ENCODE measurements at regions not wholly inside any gene's neighbourhood (a gene's known extent, or its start where the extent isn't known, plus 50 kb on each side); places are given as distances from the start of the nearest gene placed in this dataset.
"Not testable (repeated sequence)": the region's sequence is repeated elsewhere in the genome, so short reads cannot be mapped to it uniquely, and the experiment has no call there.

DNA sequence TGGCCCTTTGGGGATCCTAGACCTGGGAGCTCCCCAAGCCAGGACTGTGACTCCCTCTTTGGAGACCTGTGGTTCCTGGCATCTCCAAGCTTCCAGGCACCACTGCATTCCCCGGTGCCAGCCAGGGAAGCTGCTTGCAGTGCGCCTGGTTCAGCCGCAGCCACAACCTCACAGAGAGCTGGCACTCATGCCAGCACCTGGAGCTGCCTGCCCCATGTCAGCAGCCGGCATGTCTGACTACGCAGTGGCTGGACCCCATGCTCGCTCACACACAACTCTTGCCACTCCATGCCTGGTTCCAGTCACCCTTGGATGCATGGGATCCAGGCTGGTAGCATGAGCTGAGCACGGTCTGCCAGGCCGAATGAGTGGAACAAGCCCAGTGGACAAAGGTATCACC, 426.6 kb downstream of the LRRIQ3 start:
- DNase-seq (ENCODE audit: low spot score) = no peak

DNA sequence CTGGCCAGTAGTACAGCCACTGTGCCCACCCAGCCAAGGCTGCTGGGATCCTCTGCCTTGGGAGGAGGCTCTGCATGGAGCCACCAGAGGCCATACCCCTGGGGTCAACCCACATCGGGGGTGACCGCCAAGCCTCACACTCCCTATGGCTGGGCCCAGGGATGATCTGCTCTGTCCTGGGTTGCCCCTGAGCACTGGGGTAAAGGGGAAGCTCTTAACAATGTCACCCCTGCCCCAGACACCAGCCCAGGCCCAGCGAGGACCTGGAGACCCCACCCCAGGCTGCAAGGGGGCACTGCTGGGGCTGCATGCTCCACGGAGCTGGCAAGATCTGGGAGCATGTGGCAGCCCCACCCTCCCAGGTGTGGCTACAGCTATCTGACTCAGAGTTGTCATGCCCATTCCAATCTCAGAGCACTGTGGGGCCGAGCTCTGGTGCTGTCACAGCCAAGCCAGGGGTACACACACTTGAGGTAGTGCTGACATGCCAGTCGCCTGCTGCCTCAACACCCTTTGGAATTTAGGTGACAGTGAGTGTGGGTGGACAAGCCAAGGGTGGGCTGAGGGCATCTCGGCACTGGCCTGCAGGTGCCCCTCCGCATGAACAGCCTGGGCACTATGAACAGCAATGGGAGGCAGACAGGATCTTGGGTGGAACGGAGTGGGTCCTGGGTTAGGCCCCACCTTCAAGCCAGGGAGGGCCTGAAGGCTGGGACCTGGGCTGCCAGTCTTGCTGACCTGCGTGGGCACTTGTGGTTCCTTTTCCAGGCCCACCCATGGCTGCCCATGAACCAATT, 427.7 kb downstream of the LRRIQ3 start:
- DNase-seq (ENCODE audit: low spot score) = no peak

DNA sequence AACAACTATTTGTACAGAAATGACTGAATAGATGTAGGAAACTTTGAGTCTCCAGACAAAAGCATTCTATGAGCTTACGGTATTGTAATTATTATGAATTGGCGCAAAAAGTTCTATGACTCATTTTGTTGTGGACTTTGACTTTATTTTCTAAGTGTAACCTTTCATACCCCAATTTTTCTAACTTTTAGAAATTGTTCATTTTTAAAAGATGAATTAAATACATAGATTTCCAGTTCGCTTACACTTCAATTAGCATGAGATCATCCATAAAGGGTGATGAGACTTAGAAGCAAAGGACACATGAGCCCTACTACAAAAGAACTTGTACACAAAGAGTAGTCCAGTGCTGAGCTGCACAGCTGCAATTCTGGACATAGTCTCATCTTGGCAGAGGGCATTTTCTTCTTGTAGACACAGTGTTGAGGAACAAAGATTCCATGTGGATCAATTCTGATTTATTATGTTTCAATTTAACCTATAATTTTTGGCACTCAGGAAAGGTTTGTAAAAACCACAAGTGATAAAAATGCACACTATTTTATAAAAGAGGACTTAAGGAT, 431.1 kb downstream of the LRRIQ3 start:
- DNase-seq (ENCODE audit: low spot score) = no peak

DNA sequence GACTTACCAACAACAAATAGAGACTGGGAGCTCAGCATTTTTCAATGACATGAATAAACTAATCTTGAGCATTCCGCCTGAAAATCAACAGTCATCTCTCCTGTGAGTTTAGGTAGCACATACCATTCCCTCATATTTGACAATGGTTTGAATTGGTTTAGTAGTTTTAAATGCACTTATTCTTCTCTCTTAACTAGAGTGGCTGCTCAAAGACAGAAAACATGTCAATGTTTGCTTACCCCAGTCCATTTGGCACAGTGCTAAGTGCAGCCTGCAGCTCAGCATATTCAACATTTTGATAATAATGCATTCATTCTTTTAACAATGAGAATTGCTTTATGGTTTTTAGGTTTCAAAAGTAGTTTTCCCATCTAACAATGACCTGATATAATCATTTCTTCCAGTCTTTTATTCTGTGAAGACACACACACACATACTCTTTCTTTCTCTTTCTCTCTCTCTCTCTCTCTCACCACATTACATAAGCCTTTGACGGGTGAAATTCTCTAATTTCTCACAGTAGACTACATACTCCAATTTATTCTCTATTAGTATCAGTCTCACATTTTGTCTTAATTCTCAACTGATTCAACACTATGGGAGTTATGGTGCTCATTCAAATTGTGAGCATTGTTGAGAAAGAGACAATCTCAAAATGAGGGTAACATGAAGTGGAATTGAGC, 432.3 kb downstream of the LRRIQ3 start:
- no peak for DNase-seq (ENCODE audit: low spot score)

DNA sequence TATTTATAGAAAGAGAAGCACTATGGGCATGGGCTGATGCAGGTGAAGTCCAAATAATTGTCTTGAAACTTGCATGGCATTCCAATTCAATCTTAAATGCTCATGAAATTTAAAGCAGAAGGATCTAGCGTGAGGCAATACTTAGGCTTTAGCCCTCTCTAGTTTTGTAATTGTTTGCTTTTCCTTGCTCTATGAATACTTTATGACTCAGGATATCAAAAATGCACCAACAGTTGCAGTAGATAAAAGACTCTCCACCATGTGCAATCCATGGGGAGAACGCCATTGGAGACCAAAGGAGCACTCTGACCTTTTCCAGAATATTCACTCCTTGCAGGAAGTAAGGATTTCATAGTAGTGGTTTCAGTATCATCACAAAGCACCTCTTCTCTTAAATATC, 436.4 kb downstream of the LRRIQ3 start:
- DNase-seq (ENCODE audit: low spot score) = no peak

DNA sequence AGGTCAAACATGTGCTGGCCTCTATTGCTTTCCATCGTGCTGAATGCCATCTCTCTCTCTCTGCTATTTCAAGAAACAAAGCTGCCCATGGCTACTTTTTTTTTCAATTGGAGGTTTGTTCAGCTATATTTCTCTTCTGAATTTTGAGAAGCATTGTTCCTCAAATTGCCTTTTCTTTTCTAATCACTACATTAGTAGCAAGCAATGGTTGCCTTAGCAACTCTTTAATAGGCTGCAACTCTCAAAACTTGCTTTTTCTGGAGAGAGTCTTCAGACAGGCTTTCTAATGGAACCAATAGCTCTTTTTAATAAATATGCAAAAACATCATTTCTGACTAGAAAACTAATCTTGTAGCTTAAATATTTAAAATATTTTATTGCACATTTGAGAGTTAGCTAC, 439.0 kb downstream of the LRRIQ3 start:
- no peak for DNase-seq (ENCODE audit: low spot score)

DNA sequence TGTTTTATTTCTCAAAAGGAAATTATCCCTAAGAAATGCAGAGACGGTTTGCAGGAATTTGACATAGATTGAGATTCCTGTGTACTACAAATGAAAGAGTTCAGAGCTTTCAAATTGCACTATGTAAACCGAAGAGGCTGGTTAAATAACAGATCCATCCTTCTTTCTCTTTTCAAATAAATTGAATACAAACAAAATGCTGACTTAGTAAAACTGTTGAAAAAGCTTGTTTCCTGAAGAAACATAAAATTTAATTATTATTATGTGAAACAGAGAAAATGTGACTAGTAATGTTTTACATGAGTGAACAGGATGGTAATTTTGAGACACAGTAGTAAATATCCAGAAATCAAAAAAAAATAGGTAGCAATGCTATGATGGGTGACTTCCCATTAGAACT, 441.2 kb downstream of the LRRIQ3 start:
- DNase-seq (ENCODE audit: low spot score) = no peak

DNA sequence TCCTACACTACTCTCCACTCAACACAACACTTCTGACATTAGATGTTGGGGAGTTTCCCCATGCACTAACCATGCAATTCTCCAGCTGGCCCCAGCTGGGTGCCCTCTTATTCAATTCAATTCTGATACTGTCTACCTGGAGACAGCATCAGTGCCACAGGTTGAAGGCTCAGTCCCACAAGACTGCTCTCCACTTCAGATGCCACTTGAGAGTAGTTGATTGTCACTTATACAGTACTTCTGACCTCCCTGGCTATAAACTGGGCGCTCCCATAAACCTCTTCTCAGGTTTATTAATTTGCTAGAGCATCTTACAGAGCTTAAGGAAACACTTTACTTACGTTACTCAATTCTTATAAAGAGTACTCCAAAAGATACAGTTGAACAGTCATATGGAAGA, 442.3 kb downstream of the LRRIQ3 start:
- DNase-seq (ENCODE audit: low spot score) = no peak

DNA sequence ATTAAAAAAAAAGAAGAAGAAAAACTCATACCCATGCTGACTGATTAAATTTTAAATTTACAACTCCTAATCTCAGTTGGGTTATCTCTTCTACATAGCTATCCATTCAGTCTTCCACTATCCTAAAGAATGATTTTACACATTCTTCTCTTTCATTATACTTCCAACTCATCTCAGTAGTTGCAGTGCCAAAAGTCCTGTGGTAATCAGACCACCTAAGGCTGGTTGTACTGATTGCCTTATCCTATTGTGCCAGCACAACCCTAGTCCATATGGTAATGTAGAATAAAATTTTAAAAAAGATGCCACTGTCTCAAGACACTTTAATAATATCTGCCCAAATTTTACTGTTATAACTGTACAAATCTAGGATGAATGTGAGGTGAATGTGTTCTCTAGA, 448.0 kb downstream of the LRRIQ3 start:
- no peak for DNase-seq (ENCODE audit: low spot score)

DNA sequence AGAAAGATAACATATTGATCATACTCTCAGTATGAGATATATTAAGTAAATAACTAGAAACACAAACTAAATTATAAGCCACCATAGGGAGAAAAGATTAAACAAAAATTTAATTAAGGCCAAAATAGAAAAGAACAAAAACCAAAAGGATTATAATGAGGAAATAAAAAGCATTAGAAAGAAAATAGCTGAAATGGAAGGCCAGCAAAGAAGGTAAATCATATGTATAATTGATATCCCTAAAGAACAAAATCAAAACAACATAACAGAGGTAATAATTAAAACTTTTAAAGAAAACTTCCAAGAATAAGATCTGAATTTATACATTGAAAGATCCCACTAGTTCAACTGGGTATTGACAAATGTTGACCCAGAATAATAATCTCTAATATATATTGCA, 453.0 kb downstream of the LRRIQ3 start:
- DNase-seq (ENCODE audit: low spot score) = no peak

DNA sequence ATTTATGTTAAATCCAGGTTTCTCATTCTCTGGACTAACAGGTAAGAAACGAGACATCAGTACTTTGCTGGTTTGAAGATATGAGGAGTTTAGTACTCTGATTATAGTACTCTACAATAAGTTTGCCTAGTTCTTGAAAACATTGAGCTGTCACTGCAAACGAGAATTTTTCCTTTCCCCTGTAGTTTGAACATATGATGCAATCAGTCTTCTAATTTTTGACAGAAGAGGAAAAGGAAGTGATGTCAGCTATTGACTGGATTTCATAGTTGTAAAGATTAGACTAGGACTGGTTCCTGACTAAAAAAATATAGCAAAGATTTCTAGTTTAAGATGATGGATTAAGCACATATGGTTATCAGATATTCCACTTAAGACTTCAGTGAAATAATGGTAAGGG, 461.9 kb downstream of the LRRIQ3 start:
- DNase-seq (ENCODE audit: low spot score) = no peak

DNA sequence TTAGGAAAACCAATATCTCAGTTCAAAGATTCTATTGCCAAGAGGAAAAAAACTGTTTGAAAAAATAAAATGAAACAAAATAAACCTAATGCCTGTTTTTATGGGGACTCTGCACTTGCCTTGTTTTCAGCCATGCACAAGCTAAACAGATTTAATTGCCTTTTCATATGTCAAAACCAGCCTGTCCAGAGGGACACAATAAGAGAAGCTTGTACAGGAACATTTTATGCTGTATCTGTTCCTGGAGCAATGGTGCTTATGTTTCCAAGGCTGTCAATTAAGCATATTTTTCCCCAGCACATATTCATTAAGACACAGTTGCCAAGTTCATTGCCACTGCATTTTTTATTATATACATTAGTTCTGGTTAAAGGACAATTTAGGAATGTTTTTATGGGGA, 470.9 kb downstream of the LRRIQ3 start:
- DNase-seq (ENCODE audit: low spot score) = no peak

DNA sequence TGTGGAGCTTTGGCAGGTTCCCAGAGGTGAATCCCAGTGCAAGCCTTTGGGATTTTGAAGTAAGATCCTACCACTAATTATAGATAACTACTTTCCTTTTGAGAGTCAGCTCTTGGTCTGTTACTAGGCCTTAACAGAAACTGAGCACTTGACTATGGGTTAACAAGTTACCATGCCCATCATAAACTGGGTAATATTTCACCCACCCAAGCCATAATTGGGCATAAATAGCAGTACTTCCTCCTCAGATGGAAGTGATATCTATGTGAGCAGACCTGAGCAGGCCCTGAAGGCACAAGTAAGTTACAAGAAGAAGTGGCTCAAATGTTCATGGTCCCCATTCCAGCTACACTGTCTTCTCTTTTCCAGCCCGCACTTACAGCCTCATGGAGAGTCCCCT, 475.9 kb downstream of the LRRIQ3 start:
- DNase-seq (ENCODE audit: low spot score) = no peak

DNA sequence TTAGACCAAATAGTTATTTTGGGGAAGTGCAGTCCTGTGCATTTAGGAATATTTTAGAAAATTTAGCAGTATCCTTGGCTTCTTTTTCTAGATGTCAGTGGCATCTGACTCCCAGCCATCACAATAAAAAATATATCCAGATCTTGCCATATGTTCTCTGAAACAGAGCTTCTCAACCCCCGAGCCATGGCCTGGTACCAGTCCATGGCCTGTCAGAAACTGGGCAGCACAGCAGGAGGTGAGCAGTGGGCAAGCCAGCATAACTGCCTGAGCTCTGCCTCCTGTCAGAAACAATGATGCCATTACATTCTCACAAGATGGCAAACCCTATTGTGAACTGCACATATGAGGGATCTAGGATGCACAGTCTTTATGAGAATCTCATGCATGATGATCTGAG, 480.0 kb downstream of the LRRIQ3 start:
- DNase-seq (ENCODE audit: low spot score) = no peak

DNA sequence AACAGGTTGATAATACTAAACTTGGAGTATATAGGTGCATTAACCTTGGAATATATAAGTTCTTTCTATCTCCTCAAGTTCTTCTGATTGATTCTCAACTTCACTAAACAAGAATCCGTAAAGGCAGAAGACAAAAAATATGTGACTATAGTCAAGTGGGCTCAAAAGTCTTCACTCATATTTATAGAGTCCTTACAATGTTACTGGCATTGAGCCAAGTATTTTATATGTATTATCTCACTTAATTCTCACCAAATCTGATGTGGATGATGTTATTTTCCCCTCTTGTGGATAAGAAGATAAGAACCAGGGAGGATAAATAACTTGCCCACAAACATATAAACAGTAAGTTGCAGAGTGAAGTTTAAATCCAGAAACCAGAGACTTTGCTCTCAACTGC, 486.9 kb downstream of the LRRIQ3 start:
- DNase-seq (ENCODE audit: low spot score) = no peak

DNA sequence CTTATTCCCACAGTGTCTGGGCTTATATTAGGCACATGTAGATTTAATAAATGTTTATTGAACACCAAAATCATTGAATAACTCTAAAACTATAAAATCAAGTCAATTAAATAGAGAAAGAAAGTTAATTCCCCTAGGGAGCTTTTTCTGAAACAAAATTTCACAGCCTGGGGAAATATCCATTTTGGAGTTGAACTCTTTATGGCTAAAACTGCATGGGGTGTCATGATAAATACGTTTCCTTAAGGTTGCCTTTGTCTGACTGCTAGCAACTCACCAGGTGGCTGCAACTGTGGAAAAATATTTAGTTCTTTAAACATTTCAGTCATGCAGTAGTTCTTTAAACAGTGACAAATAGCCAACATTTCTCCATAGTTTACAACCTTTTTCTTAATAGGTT, 496.1 kb downstream of the LRRIQ3 start:
- DNase-seq (ENCODE audit: low spot score) = no peak

DNA sequence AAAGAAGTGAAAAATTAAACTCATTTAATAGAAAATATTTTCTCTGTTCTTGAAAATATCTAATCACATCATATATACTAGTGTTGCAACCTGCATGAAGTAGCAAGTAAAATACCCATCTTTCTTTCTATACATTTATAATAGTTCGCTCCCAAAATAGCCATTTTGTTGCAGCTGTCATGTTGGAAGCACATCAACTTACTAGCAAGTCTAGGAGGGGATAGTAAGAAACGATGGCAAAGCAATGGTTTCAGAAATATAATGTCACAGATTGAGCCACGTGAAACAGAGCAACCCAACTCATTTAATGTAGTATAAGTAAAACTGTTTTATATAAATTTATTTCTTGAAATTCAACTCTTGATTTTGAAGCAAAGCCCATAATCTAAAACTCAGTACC, 521.8 kb downstream of the LRRIQ3 start:
- DNase-seq (ENCODE audit: low spot score) = no peak

DNA sequence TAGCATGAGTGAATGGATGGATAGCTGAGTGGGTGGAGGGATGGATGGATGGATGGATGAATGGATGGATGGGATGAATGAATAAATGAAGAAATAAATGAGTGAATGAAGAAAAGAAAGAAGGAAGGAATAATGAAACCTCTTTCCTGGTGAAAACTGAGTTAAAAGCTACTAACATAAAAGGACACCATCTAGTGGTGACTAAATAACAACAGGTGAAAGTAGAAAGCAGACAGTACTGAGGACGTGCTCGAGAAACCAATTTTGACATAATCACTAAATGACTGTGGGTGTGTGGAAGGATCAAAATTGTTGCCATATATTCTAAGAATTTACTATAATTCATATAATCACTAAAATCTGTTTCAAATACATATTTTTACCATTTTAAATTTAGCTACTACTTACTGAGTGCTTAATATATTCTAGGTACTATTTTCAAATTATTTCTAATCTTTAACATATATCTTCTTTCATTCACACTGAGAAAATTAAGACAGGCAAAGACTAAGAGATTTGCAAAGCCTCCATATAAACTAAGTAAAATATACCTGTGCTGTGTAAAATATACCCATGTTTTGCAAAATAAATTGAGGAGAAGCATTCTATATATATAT, 522.9 kb downstream of the LRRIQ3 start:
- DNase-seq (ENCODE audit: low spot score) = no peak

DNA sequence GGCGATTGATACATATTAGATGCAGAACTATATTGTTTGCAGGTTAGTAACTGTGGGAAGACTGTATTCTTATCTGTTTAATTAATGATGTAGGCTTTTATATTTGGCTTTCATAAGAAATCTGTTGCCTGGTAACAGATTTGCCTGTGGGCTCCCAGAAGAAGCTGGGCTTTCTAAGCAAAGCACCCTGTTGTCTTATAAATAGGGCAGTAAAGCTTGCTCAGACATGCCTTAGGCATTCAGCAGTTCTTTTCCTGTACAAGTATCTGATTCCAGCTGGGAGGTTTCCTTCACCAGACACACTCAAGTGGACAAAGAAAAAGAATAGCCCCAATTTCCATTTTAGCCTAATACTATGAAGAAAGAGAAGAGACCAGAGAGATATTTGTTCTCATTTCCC, 524.0 kb downstream of the LRRIQ3 start:
- no peak for DNase-seq (ENCODE audit: low spot score)

DNA sequence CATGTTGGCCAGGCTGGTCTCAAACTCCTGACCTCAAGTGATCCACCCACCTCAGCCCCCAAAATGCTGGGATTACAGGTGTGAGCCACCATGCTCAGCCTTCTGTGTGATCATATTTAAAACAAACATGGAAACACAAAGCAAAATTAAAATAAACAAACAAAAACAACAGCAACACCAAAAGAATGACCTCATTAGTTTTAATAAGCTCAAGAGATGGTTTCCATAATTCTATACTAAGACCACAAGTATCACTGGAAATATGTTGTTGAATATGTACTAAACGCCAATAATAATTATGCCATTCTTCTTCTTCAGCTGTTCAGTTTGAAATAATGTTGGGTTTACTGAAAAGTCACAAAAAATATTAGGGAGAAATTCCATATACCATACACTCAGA, 526.4 kb downstream of the LRRIQ3 start:
- no peak for DNase-seq (ENCODE audit: low spot score)

DNA sequence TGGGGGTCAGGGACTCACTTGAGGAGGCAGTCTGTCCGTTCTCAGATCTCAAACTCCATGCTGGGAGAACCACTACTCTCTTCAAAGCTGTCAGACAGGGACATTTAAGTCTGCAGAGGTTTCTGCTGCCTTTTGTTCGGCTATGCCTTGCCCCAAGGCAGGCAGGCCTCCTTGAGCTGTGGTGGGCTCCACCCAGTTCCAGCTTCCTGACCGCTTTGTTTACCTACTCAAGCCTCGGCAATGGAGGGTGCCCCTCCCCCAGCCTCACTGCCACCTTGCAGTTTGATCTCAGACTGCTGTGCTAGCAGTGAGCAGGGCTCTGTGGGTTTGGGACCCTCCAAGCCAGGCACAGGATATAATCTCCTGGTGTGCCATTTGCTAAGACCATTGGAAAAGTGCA, 530.0 kb downstream of the LRRIQ3 start:
- DNase-seq (ENCODE audit: low spot score) = not testable (repeated sequence)

DNA sequence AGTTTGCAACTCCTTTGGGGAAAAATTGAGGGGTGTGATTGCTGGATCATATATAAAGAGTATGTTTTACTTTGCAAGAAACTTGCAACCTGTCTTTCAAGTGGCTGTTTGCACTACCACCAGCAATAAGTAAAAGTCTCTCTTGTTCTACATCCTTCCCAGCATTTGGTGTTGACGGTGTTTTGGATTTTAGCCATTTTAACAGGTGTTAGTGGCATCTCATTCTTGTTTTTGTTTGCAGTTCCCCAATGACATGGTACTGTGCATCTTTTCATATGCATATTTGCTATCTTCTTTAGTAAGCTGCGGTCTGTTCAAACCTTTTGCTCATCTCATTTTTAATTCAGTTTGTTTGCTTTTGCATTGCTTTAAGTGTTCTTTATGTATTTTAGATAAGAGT, 535.5 kb downstream of the LRRIQ3 start:
- no peak for DNase-seq (ENCODE audit: low spot score)

DNA sequence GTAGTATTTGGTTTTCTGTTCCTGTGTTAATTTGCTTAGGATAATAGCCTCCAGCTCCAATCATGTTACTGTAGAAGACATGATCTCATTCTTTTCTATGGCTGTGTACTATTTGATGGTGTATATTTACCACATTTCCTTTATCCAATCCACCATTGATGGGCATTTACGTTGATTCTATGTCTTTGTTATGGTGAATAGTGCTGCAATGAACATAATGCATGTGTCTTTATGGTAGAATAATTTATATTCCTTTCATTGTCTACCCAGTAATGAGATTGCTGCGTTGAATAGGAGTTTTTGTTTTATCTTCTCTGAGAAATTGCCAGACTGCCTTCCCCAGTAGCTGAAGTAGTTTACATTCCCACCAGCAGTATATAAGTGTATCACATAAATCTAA, 538.8 kb downstream of the LRRIQ3 start:
- DNase-seq (ENCODE audit: low spot score) = no peak
